ENCODE measurements at regions not wholly inside any gene's neighbourhood (a gene's known extent, or its start where the extent isn't known, plus 50 kb on each side); places are given as distances from the start of the nearest gene placed in this dataset.

DNA sequence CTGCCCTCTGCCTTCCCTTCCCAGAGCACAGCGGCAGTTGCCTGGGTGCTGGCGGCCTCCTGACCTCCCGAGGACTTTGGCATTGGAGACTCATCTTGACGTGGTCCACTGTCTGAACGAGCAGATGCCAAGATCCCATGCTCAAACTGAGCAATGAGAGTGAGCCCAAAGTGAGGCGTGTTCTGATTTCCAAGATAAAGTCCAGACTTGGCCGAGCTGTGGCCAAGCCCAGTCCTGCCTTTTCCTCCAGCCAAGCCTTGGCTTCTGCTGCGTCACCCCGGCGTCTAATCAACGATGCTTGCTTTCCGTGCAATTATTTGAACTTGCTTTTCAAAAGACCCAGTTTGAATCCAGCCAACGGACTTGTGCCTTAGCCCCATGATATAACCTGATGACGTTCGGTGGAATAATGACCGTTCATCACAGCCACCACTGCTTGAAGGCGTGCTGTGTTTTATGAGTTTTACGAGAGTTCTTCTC, 179.2 kb downstream of the IRF8 start:
- POLR2A ChIA-PET, result no interaction called here
- WGBS (ENCODE audit: insufficient coverage, insufficient replicate concordance, low lambda C conversion rate, missing lambda C conversion rate), result 50% methylated on average over 18 of the region's 18 CpGs
- H3K9me3 ChIP-seq (replicated peaks; ENCODE audit: control insufficient read depth, insufficient read depth, low read length), result no peaks in the 10 kb centered on the region
- H3K27ac ChIP-seq (ENCODE audit: control insufficient read depth, insufficient read depth), result no peak overlapping the region
- intact Hi-C loops (cut with micrococcal nuclease; ENCODE audit: unreplicated experiment), result loop anchor here (10.0 kb wide), 2 partner anchors 127 to 207 kb away; no protein-coding TSS in a partner anchor
- no peak for ATAC-seq
- no peaks in the 10 kb centered on the region for H4K20me1 ChIP-seq (ENCODE audit: control insufficient read depth, insufficient read depth)
- no peaks in the 10 kb centered on the region for H3K4me1 ChIP-seq (ENCODE audit: control insufficient read depth, insufficient read depth, low read length)
- no peak overlapping the region for H3K9ac ChIP-seq (ENCODE audit: control insufficient read depth, insufficient read depth, low read length)
- H3K79me2 ChIP-seq (ENCODE audit: control insufficient read depth, insufficient read depth, low read length), result no peaks in the 10 kb centered on the region
- BruUV-seq (replicated peaks), result no TSS peak
- in situ Hi-C loops (cut with MboI), result no loop called here
- RAD21 ChIA-PET (ENCODE audit: unreplicated experiment), result no interaction called here
- no peak for FAIRE-seq
- H3K36me3 ChIP-seq (ENCODE audit: control insufficient read depth in 2 of 2, insufficient read depth in 2 of 2, low read length in 1 of 2), result no peaks in the 10 kb centered on the region
- CTCF ChIA-PET, result interaction anchor here (1.0 to 1.4 kb wide), 2 partner anchors 443 to 985 kb away, joined by 3 to 5 read pairs; no protein-coding TSS in a partner anchor
- H2AFZ ChIP-seq (ENCODE audit: control insufficient read depth, low read depth, low read length), result no peak overlapping the region
- SMC1A ChIA-PET (ENCODE audit: uncharacterized antibody, unreplicated experiment), result interaction anchor here (1.7 kb wide), 1 partner anchor 59 kb away, joined by 3 read pairs; no protein-coding TSS in a partner anchor
- H3K27me3 ChIP-seq (replicated peaks in 1 of 2; ENCODE audit: control insufficient read depth in 2 of 2, insufficient read depth in 2 of 2, low read length in 1 of 2), result no peaks in the 10 kb centered on the region; a peak in 2 of 4 replicates
- TF ChIP-seq SMAD1 (IDR thresholded peaks at IDR 0.05; ENCODE audit: low read depth, partially characterized antibody) (no peak), SUZ12 (IDR thresholded peaks at IDR 0.05; ENCODE audit: unreplicated experiment) (no peak), NR2C2 (IDR thresholded peaks at IDR 0.05; ENCODE audit: borderline replicate concordance, control insufficient read depth, insufficient read length, low read depth) (no peak), RAD51 (IDR thresholded peaks at IDR 0.05) (no peak), IRF4 (IDR thresholded peaks at IDR 0.05; ENCODE audit: low read depth, low read length) (no peak), NR2C1 (IDR thresholded peaks at IDR 0.05) (no peak), FOXK2 (IDR thresholded peaks at IDR 0.05) (no peak), BACH1 (IDR thresholded peaks at IDR 0.05; ENCODE audit: borderline replicate concordance) (no peak), STAT1 (conservative IDR thresholded peaks at IDR 0.05) (no peak)
- TF ChIP-seq, protein P1, sequence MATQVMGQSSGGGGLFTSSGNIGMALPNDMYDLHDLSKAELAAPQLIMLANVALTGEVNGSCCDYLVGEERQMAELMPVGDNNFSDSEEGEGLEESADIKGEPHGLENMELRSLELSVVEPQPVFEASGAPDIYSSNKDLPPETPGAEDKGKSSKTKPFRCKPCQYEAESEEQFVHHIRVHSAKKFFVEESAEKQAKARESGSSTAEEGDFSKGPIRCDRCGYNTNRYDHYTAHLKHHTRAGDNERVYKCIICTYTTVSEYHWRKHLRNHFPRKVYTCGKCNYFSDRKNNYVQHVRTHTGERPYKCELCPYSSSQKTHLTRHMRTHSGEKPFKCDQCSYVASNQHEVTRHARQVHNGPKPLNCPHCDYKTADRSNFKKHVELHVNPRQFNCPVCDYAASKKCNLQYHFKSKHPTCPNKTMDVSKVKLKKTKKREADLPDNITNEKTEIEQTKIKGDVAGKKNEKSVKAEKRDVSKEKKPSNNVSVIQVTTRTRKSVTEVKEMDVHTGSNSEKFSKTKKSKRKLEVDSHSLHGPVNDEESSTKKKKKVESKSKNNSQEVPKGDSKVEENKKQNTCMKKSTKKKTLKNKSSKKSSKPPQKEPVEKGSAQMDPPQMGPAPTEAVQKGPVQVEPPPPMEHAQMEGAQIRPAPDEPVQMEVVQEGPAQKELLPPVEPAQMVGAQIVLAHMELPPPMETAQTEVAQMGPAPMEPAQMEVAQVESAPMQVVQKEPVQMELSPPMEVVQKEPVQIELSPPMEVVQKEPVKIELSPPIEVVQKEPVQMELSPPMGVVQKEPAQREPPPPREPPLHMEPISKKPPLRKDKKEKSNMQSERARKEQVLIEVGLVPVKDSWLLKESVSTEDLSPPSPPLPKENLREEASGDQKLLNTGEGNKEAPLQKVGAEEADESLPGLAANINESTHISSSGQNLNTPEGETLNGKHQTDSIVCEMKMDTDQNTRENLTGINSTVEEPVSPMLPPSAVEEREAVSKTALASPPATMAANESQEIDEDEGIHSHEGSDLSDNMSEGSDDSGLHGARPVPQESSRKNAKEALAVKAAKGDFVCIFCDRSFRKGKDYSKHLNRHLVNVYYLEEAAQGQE (IDR thresholded peaks at IDR 0.05; ENCODE audit: low read depth, low read length), result no peak
- TF ChIP-seq, protein P2, sequence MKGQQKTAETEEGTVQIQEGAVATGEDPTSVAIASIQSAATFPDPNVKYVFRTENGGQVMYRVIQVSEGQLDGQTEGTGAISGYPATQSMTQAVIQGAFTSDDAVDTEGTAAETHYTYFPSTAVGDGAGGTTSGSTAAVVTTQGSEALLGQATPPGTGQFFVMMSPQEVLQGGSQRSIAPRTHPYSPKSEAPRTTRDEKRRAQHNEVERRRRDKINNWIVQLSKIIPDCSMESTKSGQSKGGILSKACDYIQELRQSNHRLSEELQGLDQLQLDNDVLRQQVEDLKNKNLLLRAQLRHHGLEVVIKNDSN (IDR thresholded peaks at IDR 0.05; ENCODE audit: borderline replicate concordance, extremely low read length, insufficient read depth, low read depth, low read length), result no peak
- TF ChIP-seq, protein P3, sequence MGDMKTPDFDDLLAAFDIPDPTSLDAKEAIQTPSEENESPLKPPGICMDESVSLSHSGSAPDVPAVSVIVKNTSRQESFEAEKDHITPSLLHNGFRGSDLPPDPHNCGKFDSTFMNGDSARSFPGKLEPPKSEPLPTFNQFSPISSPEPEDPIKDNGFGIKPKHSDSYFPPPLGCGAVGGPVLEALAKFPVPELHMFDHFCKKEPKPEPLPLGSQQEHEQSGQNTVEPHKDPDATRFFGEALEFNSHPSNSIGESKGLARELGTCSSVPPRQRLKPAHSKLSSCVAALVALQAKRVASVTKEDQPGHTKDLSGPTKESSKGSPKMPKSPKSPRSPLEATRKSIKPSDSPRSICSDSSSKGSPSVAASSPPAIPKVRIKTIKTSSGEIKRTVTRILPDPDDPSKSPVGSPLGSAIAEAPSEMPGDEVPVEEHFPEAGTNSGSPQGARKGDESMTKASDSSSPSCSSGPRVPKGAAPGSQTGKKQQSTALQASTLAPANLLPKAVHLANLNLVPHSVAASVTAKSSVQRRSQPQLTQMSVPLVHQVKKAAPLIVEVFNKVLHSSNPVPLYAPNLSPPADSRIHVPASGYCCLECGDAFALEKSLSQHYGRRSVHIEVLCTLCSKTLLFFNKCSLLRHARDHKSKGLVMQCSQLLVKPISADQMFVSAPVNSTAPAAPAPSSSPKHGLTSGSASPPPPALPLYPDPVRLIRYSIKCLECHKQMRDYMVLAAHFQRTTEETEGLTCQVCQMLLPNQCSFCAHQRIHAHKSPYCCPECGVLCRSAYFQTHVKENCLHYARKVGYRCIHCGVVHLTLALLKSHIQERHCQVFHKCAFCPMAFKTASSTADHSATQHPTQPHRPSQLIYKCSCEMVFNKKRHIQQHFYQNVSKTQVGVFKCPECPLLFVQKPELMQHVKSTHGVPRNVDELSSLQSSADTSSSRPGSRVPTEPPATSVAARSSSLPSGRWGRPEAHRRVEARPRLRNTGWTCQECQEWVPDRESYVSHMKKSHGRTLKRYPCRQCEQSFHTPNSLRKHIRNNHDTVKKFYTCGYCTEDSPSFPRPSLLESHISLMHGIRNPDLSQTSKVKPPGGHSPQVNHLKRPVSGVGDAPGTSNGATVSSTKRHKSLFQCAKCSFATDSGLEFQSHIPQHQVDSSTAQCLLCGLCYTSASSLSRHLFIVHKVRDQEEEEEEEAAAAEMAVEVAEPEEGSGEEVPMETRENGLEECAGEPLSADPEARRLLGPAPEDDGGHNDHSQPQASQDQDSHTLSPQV (IDR thresholded peaks at IDR 0.05), result no peak
- H3K4me3 ChIP-seq, result no peak overlapping the region
- H3K4me2 ChIP-seq (ENCODE audit: control insufficient read depth, insufficient read depth), result no peak overlapping the region
- no peak for DNase-seq (ENCODE audit: low read depth, low spot score)

Measured in GM12878 (cell line).